ENCODE measurements at regions not wholly inside any gene's neighbourhood (a gene's known extent, or its start where the extent isn't known, plus 50 kb on each side); places are given as distances from the start of the nearest gene placed in this dataset.

GRCh38 chr6:138609801-138610430 is 110.6 kb upstream of the NHSL1 start:
- no peak for DNase-seq (ENCODE audit: low spot score)

GRCh38 chr6:138610816-138611215 is 111.5 kb upstream of the NHSL1 start:
- no peak for DNase-seq (ENCODE audit: low spot score)

GRCh38 chr6:138614151-138614550 is 114.9 kb upstream of the NHSL1 start:
- no peak for DNase-seq (ENCODE audit: low spot score)

- DNase-seq (ENCODE audit: low spot score): no peak
Measured at GRCh38 chr6:138618168-138618567, 118.9 kb upstream of the NHSL1 start.

- DNase-seq (ENCODE audit: low spot score): no peak
Measured at GRCh38 chr6:138620630-138621029, 121.3 kb upstream of the NHSL1 start.

- DNase-seq (ENCODE audit: low spot score): no peak
Measured at GRCh38 chr6:138622967-138623366, 123.7 kb upstream of the NHSL1 start.

GRCh38 chr6:138631566-138631965 is 132.3 kb upstream of the NHSL1 start:
- no peak for DNase-seq (ENCODE audit: low spot score)

- DNase-seq (ENCODE audit: low spot score): no peak
Measured at GRCh38 chr6:138637822-138638221, 135.7 kb upstream of the CCDC28A start.

- DNase-seq (ENCODE audit: low spot score): peak; percentile 60
Measured at GRCh38 chr6:138638604-138639003, 135.0 kb upstream of the CCDC28A start.

- no peak for DNase-seq (ENCODE audit: low spot score)
Measured at GRCh38 chr6:138640028-138640427, 133.5 kb upstream of the CCDC28A start.

GRCh38 chr6:138643210-138643609 is 130.4 kb upstream of the CCDC28A start:
- no peak for DNase-seq (ENCODE audit: low spot score)

- DNase-seq (ENCODE audit: low spot score): no peak
Measured at GRCh38 chr6:138645976-138646640, 127.5 kb upstream of the CCDC28A start.

GRCh38 chr6:138647006-138647405 is 126.6 kb upstream of the CCDC28A start:
- peak; percentile 43 for DNase-seq (ENCODE audit: low spot score)

- no peak for DNase-seq (ENCODE audit: low spot score)
Measured at GRCh38 chr6:138648127-138648526, 125.4 kb upstream of the CCDC28A start.

- no peak for DNase-seq (ENCODE audit: low spot score)
Measured at GRCh38 chr6:138651491-138651890, 122.1 kb upstream of the CCDC28A start.

- no peak for DNase-seq (ENCODE audit: low spot score)
Measured at GRCh38 chr6:138652824-138653223, 120.7 kb upstream of the CCDC28A start.

- no peak for DNase-seq (ENCODE audit: low spot score)
Measured at GRCh38 chr6:138653435-138653834, 120.1 kb upstream of the CCDC28A start.

- no peak for DNase-seq (ENCODE audit: low spot score)
Measured at GRCh38 chr6:138654715-138655634, 118.6 kb upstream of the CCDC28A start.

GRCh38 chr6:138655828-138656227 is 117.7 kb upstream of the CCDC28A start:
- peak; percentile 43 for DNase-seq (ENCODE audit: low spot score)

GRCh38 chr6:138656364-138657064 is 117.1 kb upstream of the CCDC28A start:
- no peak for DNase-seq (ENCODE audit: low spot score)

- no peak for DNase-seq (ENCODE audit: low spot score)
Measured at GRCh38 chr6:138657065-138657425, 116.5 kb upstream of the CCDC28A start.

GRCh38 chr6:138659998-138660397 is 113.6 kb upstream of the CCDC28A start:
- DNase-seq (ENCODE audit: low spot score): no peak

Data from pons (tissue), 1 donor.